ENCODE measurements at regions not wholly inside any gene's neighbourhood (a gene's known extent, or its start where the extent isn't known, plus 50 kb on each side); places are given as distances from the start of the nearest gene placed in this dataset.
"Not testable (repeated sequence)": the region's sequence is repeated elsewhere in the genome, so short reads cannot be mapped to it uniquely, and the experiment has no call there.

GRCh38 chr3:15936312-15936711, 138.5 kb upstream of the ANKRD28 start:
- no peak for DNase-seq (ENCODE audit: insufficient read length, low spot score)
- no peak for FAIRE-seq
- TF ChIP-seq, protein P1, sequence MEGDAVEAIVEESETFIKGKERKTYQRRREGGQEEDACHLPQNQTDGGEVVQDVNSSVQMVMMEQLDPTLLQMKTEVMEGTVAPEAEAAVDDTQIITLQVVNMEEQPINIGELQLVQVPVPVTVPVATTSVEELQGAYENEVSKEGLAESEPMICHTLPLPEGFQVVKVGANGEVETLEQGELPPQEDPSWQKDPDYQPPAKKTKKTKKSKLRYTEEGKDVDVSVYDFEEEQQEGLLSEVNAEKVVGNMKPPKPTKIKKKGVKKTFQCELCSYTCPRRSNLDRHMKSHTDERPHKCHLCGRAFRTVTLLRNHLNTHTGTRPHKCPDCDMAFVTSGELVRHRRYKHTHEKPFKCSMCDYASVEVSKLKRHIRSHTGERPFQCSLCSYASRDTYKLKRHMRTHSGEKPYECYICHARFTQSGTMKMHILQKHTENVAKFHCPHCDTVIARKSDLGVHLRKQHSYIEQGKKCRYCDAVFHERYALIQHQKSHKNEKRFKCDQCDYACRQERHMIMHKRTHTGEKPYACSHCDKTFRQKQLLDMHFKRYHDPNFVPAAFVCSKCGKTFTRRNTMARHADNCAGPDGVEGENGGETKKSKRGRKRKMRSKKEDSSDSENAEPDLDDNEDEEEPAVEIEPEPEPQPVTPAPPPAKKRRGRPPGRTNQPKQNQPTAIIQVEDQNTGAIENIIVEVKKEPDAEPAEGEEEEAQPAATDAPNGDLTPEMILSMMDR (IDR thresholded peaks at IDR 0.05; ENCODE audit: insufficient read depth, missing control alignments), result no peak

DNA sequence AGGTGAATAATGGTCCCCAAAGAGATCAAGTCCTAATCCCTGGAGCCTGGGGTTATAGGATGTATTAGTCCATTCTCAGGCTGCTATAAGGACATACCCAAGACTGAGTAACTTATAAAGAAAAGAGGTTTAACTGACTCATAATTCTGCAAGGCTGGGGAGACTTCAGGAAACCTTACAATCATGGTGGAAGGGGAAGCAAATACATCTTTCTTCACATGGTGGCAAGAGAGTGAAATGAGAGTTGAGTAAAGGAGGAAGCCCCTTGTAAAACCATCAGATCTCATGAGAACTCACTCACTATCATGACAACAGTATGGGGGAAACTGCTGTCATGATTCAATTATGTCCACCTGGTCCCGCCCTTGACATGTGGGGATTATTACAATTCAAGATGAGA, 142.9 kb upstream of the ANKRD28 start:
- DNase-seq (ENCODE audit: insufficient read length, low spot score), result no peak
- TF ChIP-seq, protein P1 (IDR thresholded peaks at IDR 0.05; ENCODE audit: insufficient read depth, missing control alignments), result no peak
- no peak for FAIRE-seq

DNA sequence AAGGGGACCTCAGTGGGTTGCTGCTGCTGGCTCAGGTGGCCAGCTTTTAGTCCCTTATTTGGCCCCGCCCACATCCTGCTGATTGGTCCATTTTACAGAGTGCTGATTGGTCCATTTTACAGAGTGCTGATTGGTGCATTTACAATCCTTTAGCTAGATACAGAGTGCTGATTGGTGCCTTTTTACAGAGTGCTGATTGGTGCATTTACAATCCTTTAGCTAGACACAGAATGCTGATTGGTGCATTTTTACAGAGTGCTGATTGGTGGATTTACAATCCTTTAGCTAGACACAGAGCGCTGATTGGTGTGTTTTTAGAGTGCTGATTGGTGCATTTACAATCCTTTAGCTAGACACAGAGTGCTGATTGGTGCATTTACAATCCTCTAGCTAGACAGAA, 143.7 kb upstream of the ANKRD28 start:
- FAIRE-seq, result not testable (repeated sequence)

DNA sequence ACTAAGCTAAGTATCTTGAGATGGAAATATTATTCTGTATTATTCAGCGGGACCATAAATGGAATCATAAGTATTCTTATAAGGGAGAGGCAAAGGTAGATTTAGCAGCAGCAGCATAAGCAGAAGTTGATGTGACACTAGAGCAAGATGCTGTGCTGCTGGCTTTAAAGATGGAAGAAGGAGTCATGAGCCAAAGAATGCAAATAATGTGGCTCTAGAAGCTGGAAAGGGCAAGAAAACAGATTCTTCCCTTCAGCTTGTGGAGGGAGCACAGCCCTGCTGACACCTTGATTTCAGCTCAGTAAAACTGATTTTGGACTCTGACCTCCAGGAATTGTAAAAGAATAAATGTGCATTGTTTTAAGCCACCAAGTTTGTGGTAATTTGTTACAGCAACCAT, 144.2 kb upstream of the ANKRD28 start:
- DNase-seq (ENCODE audit: insufficient read length, low spot score) (no peak), FAIRE-seq (no peak)
- TF ChIP-seq, protein P1 (IDR thresholded peaks at IDR 0.05; ENCODE audit: insufficient read depth, missing control alignments), result no peak

More for the DNA sequence above, 143.7 kb upstream of the ANKRD28 start:
- not testable (repeated sequence) for DNase-seq (ENCODE audit: insufficient read length, low spot score)

GRCh38 chr3:15942462-15942861, 144.7 kb upstream of the ANKRD28 start:
- no peak for DNase-seq (ENCODE audit: insufficient read length, low spot score)
- TF ChIP-seq, protein P1 (IDR thresholded peaks at IDR 0.05; ENCODE audit: insufficient read depth, missing control alignments), result no peak
- no peak for FAIRE-seq

GRCh38 chr3:15942936-15943335, 145.2 kb upstream of the ANKRD28 start:
- FAIRE-seq (no peak), DNase-seq (ENCODE audit: insufficient read length, low spot score) (no peak)
- TF ChIP-seq, protein P1 (IDR thresholded peaks at IDR 0.05; ENCODE audit: insufficient read depth, missing control alignments), result no peak

DNA sequence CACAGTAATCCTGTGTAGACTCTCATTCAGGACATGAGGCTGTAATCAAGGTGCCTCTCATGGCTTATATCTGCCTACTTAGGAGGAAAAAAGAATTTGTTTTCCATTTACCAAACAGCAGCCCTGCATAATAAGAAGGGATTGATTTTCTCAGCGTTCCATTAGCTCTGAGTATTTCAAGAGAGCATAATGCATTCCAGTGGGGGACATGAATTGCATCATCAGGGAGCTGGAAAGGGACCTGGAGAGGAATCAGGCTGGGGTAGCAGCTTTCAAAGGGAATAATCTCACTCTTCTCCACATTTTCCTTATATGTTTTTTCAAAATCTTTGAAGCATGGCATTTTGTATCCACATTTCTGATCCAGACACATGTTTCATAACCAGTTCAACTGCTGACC, 150.6 kb upstream of the ANKRD28 start:
- DNase-seq (ENCODE audit: insufficient read length, low spot score), result no peak
- no peak for FAIRE-seq

More for the DNA sequence above, 150.6 kb upstream of the ANKRD28 start:
- TF ChIP-seq, protein P1 (IDR thresholded peaks at IDR 0.05; ENCODE audit: insufficient read depth, missing control alignments), result no peak
